Upper lobe of right lung (tissue), 1 donor: ENCODE measurements at regions not wholly inside any gene's neighbourhood (a gene's known extent, or its start where the extent isn't known, plus 50 kb on each side); places are given as distances from the start of the nearest gene placed in this dataset.
"Not testable (repeated sequence)": the region's sequence is repeated elsewhere in the genome, so short reads cannot be mapped to it uniquely, and the experiment has no call there.

Experiments
- ATAC-seq: fragments of 200-7000 bp; cut with Tn5 transposase; one replicate; pipeline ENCODE4 v1.9.1; 2020; ENCODE audit warnings: mild to moderate bottlenecking, moderate library complexity
- DNase-seq: peaks from one replicate; pipeline ENCODE4 v3.0.0-alpha.2; 2020
- H3K27ac ChIP-seq: fragments of 200-600 bp; one replicate; pipeline ENCODE4 v1.8.0; 2022
- H3K27me3 ChIP-seq: fragments of 200-600 bp; one replicate; pipeline ENCODE4 v1.8.0; 2022; ENCODE audit warnings: mild to moderate bottlenecking
- H3K36me3 ChIP-seq: fragments of 200-600 bp; one replicate; pipeline ENCODE4 v1.8.0; 2022
- H3K4me1 ChIP-seq: fragments of 200-600 bp; one replicate; pipeline ENCODE4 v1.8.0; 2022
- H3K4me3 ChIP-seq: fragments of 200-600 bp; one replicate; pipeline ENCODE4 v1.8.0; 2022; ENCODE audit warnings: mild to moderate bottlenecking
- H3K9me3 ChIP-seq: fragments of 200-600 bp; one replicate; pipeline ENCODE4 v1.8.0; 2022
- CTCF ChIP-seq: fragments of 200-600 bp; IDR thresholded peaks from one replicate; pipeline ENCODE4 v1.8.0; 2022; ENCODE audit warnings: antibody characterized with exemption
- intact Hi-C: fragments of 100-400 bp; cut with DNase I; formaldehyde crosslinking; loops from one replicate; pipeline ENCODE4 v1.11.0; 2022
- donor health status: DM: no; HTN: yes; CAD: no; lungs with severe emphysema.

GRCh38 chr1:38772026-38772425 is 87.5 kb downstream of the RRAGC start:
- Histone ChIP-seq H3K36me3 (no peaks in the 10 kb centered on the region), H3K4me1 (no peaks in the 10 kb centered on the region), H3K27me3 (no peaks in the 10 kb centered on the region), H3K9me3 (no peaks in the 10 kb centered on the region), H3K4me3 (no peak overlapping the region), H3K27ac (no peak overlapping the region)
- ATAC-seq: no peak
- intact Hi-C loops: no loop called here
- DNase-seq: no peak
- no peak for TF ChIP-seq CTCF

- H3K27ac ChIP-seq, H3K9me3 ChIP-seq, H3K36me3 ChIP-seq, H3K27me3 ChIP-seq, ATAC-seq, intact Hi-C loops, DNase-seq, H3K4me1 ChIP-seq, H3K4me3 ChIP-seq: not testable (repeated sequence)
Observed at GRCh38 chr1:38770516-38771173, 88.9 kb downstream of the RRAGC start.

- H3K4me1 ChIP-seq: no peaks in the 10 kb centered on the region
- H3K27ac ChIP-seq: no peak overlapping the region
- no peaks in the 10 kb centered on the region for H3K9me3 ChIP-seq
- H3K27me3 ChIP-seq: no peaks in the 10 kb centered on the region
- ATAC-seq (no peak), DNase-seq (no peak)
- TF ChIP-seq CTCF: no peak
- intact Hi-C loops: no loop called here
- no peak overlapping the region for H3K4me3 ChIP-seq
- no peaks in the 10 kb centered on the region for H3K36me3 ChIP-seq
Observed at GRCh38 chr1:38766125-38766524, 93.4 kb downstream of the RRAGC start.

- no peak overlapping the region for H3K27ac ChIP-seq
- H3K36me3 ChIP-seq: no peaks in the 10 kb centered on the region
- TF ChIP-seq CTCF: no peak
- no peaks in the 10 kb centered on the region for H3K9me3 ChIP-seq
- no peaks in the 10 kb centered on the region for H3K27me3 ChIP-seq
- intact Hi-C loops: no loop called here
- H3K4me3 ChIP-seq: no peak overlapping the region
- H3K4me1 ChIP-seq: no peaks in the 10 kb centered on the region
- ATAC-seq (no peak), DNase-seq (no peak)
Observed at GRCh38 chr1:38763121-38763520, 96.5 kb downstream of the RRAGC start.

- no peaks in the 10 kb centered on the region for H3K4me1 ChIP-seq
- no peaks in the 10 kb centered on the region for H3K36me3 ChIP-seq
- intact Hi-C loops: no loop called here
- no peaks in the 10 kb centered on the region for H3K27me3 ChIP-seq
- H3K4me3 ChIP-seq: no peak overlapping the region
- DNase-seq (no peak), ATAC-seq (no peak)
- no peak for TF ChIP-seq CTCF
- no peak overlapping the region for H3K27ac ChIP-seq
- no peaks in the 10 kb centered on the region for H3K9me3 ChIP-seq
Observed at GRCh38 chr1:38760562-38760961, 99.0 kb downstream of the RRAGC start.

- no peak for DNase-seq
- Histone ChIP-seq H3K36me3 (no peaks in the 10 kb centered on the region), H3K9me3 (no peaks in the 10 kb centered on the region), H3K27me3 (peaks cover 7% of the 10 kb centered on the region), H3K4me3 (no peak overlapping the region), H3K27ac (no peak overlapping the region), H3K4me1 (no peaks in the 10 kb centered on the region)
- no peak for ATAC-seq
- TF ChIP-seq CTCF: no peak
- intact Hi-C loops: no loop called here
Observed at GRCh38 chr1:38758820-38759219, 100.8 kb downstream of the RRAGC start.
